ENCODE measurements at regions not wholly inside any gene's neighbourhood (a gene's known extent, or its start where the extent isn't known, plus 50 kb on each side); places are given as distances from the start of the nearest gene placed in this dataset.

DNA sequence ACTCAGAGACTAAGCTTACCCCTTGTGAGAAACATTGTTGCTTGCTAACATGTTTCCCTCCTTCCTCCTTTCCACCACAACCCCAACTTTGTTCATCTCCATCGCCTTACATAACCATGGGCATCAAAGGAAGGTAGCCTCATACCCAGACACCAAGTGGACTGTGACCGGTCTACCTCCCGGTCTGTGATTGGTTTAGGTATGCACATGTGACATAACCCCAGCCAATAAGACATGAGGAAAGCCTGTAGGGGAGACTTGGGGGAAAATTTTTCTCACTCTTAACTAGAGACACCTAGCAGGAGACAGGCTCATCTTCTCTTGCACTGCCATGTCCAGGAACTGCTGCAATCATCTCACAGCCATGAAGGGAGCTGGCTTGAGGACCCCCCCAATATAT, 120.7 kb downstream of the CDC7 start:
- intact Hi-C loops (cut with DNase I; ENCODE audit: low total_unique reads) = no loop called here
- H3K9me3 ChIP-seq = no peaks in the 10 kb centered on the region
- DNase-seq (ENCODE audit: low spot score in 2 of 2) = no peak
- no peaks in the 10 kb centered on the region for H3K27me3 ChIP-seq
- TF ChIP-seq POLR2A (IDR thresholded peaks at IDR 0.05) = no peak
- TF ChIP-seq, protein P1, sequence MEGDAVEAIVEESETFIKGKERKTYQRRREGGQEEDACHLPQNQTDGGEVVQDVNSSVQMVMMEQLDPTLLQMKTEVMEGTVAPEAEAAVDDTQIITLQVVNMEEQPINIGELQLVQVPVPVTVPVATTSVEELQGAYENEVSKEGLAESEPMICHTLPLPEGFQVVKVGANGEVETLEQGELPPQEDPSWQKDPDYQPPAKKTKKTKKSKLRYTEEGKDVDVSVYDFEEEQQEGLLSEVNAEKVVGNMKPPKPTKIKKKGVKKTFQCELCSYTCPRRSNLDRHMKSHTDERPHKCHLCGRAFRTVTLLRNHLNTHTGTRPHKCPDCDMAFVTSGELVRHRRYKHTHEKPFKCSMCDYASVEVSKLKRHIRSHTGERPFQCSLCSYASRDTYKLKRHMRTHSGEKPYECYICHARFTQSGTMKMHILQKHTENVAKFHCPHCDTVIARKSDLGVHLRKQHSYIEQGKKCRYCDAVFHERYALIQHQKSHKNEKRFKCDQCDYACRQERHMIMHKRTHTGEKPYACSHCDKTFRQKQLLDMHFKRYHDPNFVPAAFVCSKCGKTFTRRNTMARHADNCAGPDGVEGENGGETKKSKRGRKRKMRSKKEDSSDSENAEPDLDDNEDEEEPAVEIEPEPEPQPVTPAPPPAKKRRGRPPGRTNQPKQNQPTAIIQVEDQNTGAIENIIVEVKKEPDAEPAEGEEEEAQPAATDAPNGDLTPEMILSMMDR (IDR thresholded peaks at IDR 0.05) = no peak
- TF ChIP-seq POLR2AphosphoS5 (IDR thresholded peaks at IDR 0.05) = no peak
- H3K4me1 ChIP-seq = no peaks in the 10 kb centered on the region
- H3K27ac ChIP-seq = no peak overlapping the region
- H3K36me3 ChIP-seq = no peaks in the 10 kb centered on the region
- no peak overlapping the region for H3K4me3 ChIP-seq

DNA sequence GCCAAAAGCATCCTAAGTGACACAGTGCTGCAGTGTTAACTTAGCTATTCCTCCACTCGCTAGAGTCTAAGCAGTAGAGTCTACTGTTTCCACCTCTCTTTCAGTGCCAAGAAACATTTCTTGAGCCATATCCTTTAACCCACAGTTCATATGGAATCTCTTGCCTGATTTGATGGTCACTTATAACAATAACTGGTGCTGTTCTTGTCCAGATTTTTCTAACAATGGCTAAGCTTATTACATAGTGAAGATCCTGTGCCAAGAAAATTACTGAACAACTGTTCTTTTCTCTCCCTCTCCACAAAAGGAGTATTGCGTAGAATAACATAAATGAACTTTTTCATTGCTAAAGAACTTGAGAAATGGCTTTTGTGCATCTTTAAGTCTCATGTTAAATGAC, 121.3 kb downstream of the CDC7 start:
- intact Hi-C loops (cut with DNase I; ENCODE audit: low total_unique reads) = no loop called here
- peak overlapping the region in 1 of 2 donors; percentile 12 for H3K27ac ChIP-seq
- no peaks in the 10 kb centered on the region for H3K27me3 ChIP-seq
- no peaks in the 10 kb centered on the region for H3K9me3 ChIP-seq
- DNase-seq (ENCODE audit: low spot score in 2 of 2) = no peak
- H3K4me3 ChIP-seq = no peak overlapping the region
- no peaks in the 10 kb centered on the region for H3K4me1 ChIP-seq
- TF ChIP-seq POLR2AphosphoS5 (IDR thresholded peaks at IDR 0.05) (no peak), POLR2A (IDR thresholded peaks at IDR 0.05) (no peak)
- TF ChIP-seq, protein P1 (IDR thresholded peaks at IDR 0.05) = no peak
- no peaks in the 10 kb centered on the region for H3K36me3 ChIP-seq

DNA sequence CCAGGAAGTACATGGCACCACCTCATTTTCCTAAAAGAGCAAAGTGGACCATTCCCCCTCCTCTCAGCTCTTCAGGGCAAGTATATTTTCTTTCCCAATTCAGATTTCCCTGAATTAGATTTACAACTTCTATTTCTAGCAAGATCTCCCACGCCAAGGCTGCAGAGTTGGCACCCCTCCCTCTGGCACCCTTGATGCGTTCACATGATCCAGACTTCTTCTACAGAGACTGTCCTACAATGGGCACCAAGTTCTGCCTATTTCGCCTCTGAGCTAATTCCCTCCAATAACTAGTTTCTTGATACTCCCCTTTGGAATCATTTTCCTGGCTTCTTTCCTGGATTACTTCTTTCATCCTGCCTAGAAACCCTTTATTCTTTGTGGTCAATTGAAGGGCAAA, 122.0 kb downstream of the CDC7 start:
- no peaks in the 10 kb centered on the region for H3K36me3 ChIP-seq
- H3K27ac ChIP-seq = peak overlapping the region; percentile 23 to 50
- H3K27me3 ChIP-seq = no peaks in the 10 kb centered on the region
- peak in 1 of 2 donors; percentile 87 for DNase-seq (ENCODE audit: low spot score in 2 of 2)
- no peak overlapping the region for H3K4me3 ChIP-seq
- no peaks in the 10 kb centered on the region for H3K9me3 ChIP-seq
- no peaks in the 10 kb centered on the region for H3K4me1 ChIP-seq
- intact Hi-C loops (cut with DNase I; ENCODE audit: low total_unique reads) = no loop called here
- peak in 2 of 3 donors; percentile 9 to 28 for TF ChIP-seq POLR2AphosphoS5 (IDR thresholded peaks at IDR 0.05)
- TF ChIP-seq POLR2A (IDR thresholded peaks at IDR 0.05) = no peak

DNA sequence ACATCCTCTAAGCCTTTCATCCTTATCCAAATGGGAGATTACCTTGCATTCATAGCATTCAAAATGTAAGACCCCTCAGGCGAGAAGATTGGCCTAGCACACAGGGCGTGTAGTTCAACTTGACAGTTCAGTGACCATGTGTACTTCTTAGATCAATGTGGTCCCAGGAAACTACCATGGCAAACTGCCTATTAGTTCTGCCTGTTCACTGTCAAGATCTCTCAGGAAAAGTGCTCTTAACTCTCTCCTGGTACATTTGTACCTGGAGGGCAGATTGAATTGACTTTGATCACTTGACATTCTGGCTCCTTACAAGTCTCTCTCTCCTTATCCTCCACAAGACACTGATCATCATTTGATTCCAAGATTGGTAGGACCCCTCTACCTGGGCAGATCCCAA, 122.4 kb downstream of the CDC7 start:
- no peak for DNase-seq (ENCODE audit: low spot score in 2 of 2)
- Histone ChIP-seq H3K4me3 (no peak overlapping the region), H3K27me3 (no peaks in the 10 kb centered on the region), H3K36me3 (no peaks in the 10 kb centered on the region), H3K27ac (peak overlapping the region; percentile 23 to 50), H3K9me3 (no peaks in the 10 kb centered on the region), H3K4me1 (no peaks in the 10 kb centered on the region)
- intact Hi-C loops (cut with DNase I; ENCODE audit: low total_unique reads) = no loop called here
- no peak for TF ChIP-seq POLR2AphosphoS5 (IDR thresholded peaks at IDR 0.05)
- no peak for TF ChIP-seq POLR2A (IDR thresholded peaks at IDR 0.05)
- TF ChIP-seq, protein P1 (IDR thresholded peaks at IDR 0.05) = no peak

DNA sequence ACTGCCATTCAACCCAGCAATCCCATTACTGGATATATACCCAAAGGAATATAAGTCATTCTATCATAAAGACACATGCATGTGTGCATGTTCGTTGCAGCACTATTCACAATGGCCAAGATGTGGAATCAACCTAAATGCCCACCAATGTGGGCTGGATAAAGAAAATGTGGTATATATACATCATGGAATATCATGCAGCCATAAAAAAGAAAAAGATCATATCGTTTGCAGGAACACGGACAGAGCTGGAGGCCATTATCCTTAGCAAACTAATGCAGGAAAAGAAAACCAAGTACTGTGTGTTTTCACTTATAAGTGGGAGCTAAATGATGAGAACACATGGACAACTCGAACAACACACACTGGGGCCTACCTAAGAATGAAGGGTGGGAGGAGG, 123.7 kb downstream of the CDC7 start:
- intact Hi-C loops (cut with DNase I; ENCODE audit: low total_unique reads) = no loop called here
- no peaks in the 10 kb centered on the region for H3K27me3 ChIP-seq

More for the DNA sequence above, 123.7 kb downstream of the CDC7 start:
- no peaks in the 10 kb centered on the region for H3K36me3 ChIP-seq
- DNase-seq (ENCODE audit: low spot score in 2 of 2) = no peak
- H3K4me3 ChIP-seq = no peak overlapping the region
- no peaks in the 10 kb centered on the region for H3K9me3 ChIP-seq
- H3K4me1 ChIP-seq = no peaks in the 10 kb centered on the region
- H3K27ac ChIP-seq = no peak overlapping the region
- no peak for TF ChIP-seq POLR2A (IDR thresholded peaks at IDR 0.05)
- TF ChIP-seq POLR2AphosphoS5 (IDR thresholded peaks at IDR 0.05) = no peak
- TF ChIP-seq, protein P1 (IDR thresholded peaks at IDR 0.05) = no peak
